ENCODE measurements at regions not wholly inside any gene's neighbourhood (a gene's known extent, or its start where the extent isn't known, plus 50 kb on each side); places are given as distances from the start of the nearest gene placed in this dataset.

DNA sequence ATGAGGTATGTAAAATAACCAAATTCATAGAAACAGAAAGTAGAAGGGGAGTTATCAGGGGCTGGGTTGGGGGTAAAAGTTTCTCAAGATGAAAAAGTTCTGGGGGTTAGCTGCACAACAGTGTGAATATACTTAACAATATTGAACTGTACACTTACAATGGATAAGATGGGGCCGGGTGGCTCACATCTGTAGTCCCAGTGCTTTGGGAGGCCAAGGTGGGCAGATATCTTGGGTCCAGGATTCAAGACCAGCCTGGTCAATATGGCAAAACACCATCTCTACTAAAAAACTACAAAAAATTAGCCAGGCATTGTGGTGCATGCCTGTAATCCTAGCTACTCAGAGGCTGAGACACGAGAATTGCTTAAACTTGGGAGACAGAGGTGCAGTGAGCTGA is 274.3 kb downstream of the TJP1 start:
- TF ChIP-seq, protein P1, sequence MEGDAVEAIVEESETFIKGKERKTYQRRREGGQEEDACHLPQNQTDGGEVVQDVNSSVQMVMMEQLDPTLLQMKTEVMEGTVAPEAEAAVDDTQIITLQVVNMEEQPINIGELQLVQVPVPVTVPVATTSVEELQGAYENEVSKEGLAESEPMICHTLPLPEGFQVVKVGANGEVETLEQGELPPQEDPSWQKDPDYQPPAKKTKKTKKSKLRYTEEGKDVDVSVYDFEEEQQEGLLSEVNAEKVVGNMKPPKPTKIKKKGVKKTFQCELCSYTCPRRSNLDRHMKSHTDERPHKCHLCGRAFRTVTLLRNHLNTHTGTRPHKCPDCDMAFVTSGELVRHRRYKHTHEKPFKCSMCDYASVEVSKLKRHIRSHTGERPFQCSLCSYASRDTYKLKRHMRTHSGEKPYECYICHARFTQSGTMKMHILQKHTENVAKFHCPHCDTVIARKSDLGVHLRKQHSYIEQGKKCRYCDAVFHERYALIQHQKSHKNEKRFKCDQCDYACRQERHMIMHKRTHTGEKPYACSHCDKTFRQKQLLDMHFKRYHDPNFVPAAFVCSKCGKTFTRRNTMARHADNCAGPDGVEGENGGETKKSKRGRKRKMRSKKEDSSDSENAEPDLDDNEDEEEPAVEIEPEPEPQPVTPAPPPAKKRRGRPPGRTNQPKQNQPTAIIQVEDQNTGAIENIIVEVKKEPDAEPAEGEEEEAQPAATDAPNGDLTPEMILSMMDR (IDR thresholded peaks at IDR 0.05), result no peak
- Histone ChIP-seq H3K4me1 (ENCODE audit: low read depth) (no peaks in the 10 kb centered on the region), H3K4me3 (no peak overlapping the region), H3K9me3 (peaks cover 2% of the 10 kb centered on the region), H3K36me3 (ENCODE audit: low read depth) (no peaks in the 10 kb centered on the region)
- ATAC-seq (no peak), DNase-seq (no peak)
- intact Hi-C loops (cut with DNase I, micrococcal nuclease), result no loop called here

DNA sequence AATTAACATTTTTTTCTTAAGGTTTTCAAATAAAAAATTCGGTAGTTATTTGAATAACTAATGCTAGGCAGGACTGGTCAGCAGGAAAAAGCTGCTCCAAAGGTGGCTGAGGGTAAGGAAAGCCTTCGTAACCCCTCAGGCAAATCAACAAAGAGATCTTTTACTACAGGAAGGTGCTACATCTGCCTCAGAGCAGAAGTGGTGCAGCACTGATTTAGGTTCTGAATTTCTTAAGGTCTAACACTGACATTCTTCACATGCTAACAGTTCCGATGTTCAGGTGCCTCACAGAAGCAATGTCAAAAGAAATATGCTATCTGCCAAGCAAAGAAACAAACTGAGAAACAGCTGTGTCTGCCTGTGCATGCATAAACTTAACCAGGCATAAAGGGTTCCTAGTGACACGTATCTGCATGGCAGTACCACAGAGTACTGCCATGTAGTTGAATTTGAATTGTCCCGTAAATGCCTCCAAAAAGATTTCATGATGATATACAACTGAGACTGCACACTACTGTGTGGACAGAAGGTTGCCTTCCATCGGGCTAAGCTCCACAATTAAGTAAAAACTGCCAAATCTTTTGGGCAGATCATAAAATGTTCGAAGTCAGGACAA is 275.0 kb upstream of the NSMCE3 start:
- Histone ChIP-seq H3K4me1 (ENCODE audit: low read depth) (no peaks in the 10 kb centered on the region), H3K9me3 (peaks cover 2% of the 10 kb centered on the region), H3K4me3 (no peak overlapping the region), H3K36me3 (ENCODE audit: low read depth) (no peaks in the 10 kb centered on the region)
- no peak for ATAC-seq
- intact Hi-C loops (cut with DNase I, micrococcal nuclease), result no loop called here
- DNase-seq, result no peak
- TF ChIP-seq, protein P1 (IDR thresholded peaks at IDR 0.05), result no peak

DNA sequence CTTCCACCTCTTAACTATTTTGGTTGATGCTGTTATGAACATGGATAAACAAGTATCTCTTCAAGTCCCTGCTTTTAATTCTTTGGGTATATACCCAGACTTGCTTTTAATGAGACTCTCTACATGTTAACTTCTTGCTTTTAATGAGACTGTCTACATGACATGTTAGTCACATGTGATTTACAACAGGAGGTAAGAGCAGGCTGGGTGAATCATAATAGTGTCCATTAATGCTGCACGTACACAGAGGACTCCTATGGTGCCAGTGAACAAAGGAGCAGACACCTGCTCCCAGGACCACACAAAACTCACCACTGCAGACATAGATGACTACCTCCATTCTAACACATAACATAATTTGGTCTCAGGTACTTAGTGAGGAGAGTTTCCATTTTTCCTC is 273.4 kb upstream of the NSMCE3 start:
- Histone ChIP-seq H3K9me3 (peaks cover 2% of the 10 kb centered on the region), H3K4me3 (no peak overlapping the region), H3K4me1 (ENCODE audit: low read depth) (no peaks in the 10 kb centered on the region), H3K36me3 (ENCODE audit: low read depth) (no peaks in the 10 kb centered on the region)
- intact Hi-C loops (cut with DNase I, micrococcal nuclease), result no loop called here
- DNase-seq, result no peak
- ATAC-seq, result no peak
- TF ChIP-seq, protein P1 (IDR thresholded peaks at IDR 0.05), result no peak

DNA sequence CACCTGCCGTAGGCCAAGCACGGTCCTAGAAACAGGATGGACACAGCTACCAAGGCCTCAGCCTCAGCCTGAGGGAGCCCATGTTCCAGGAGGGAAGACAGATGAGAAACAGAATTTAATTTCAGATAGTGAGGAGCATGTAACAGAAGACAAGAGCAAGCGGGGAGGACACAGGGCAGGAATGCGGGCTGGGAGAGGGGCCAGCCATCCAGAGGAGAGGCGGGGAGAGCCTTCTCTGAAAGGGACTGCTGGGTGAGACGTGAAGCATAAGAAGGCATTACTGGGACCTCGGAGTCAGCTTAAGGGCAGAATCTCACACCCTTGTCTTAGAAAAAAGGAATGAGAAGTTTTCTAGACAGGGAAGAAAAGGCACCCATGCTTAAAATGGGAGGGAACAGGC is 271.7 kb upstream of the NSMCE3 start:
- DNase-seq (no peak), ATAC-seq (no peak)
- intact Hi-C loops (cut with DNase I, micrococcal nuclease), result no loop called here
- H3K9me3 ChIP-seq, result no peaks in the 10 kb centered on the region
- H3K4me1 ChIP-seq (ENCODE audit: low read depth), result no peaks in the 10 kb centered on the region
- H3K36me3 ChIP-seq (ENCODE audit: low read depth), result no peaks in the 10 kb centered on the region
- TF ChIP-seq, protein P1 (IDR thresholded peaks at IDR 0.05), result no peak
- no peak overlapping the region for H3K4me3 ChIP-seq

DNA sequence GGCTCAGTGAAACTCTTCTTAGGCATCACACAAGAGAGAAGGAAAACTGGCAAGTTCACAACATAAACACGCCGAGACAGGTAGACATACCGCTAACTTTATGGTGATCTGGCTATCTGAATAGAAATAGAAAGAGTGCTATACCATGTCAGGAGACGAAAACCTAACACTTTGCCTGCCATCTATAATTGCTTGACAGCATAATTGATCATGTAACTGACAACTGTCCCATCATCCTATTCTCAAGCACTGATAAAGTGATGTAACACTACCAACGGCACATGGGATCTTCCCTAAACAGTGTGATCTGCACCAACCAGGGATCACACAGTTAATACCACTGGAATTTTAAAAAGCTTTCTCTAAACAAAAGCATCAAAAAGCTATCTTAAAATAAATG is 270.9 kb upstream of the NSMCE3 start:
- TF ChIP-seq, protein P1 (IDR thresholded peaks at IDR 0.05), result no peak
- no peak for ATAC-seq
- intact Hi-C loops (cut with DNase I, micrococcal nuclease), result no loop called here
- Histone ChIP-seq H3K9me3 (no peaks in the 10 kb centered on the region), H3K36me3 (ENCODE audit: low read depth) (no peaks in the 10 kb centered on the region), H3K4me1 (ENCODE audit: low read depth) (no peaks in the 10 kb centered on the region), H3K4me3 (no peak overlapping the region)
- DNase-seq, result no peak

DNA sequence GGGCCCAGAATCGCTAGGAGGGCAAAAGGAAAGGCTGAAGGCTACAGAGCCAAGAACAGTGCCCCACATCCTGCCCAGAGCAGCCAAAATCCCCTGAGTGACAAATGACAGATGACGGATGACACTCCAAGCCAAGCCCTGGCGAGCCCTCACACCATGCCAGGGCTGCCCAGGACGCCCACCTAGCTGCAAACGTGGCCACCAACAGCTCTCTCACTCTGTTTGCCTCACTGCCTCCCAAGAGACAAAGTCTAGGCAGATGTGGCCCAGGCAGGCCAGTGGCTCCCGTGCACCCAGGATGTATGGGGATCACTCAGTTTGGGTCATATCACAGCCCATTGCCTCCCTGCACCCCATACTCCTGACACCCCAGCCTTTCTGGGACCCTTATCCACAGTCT is 270.1 kb upstream of the NSMCE3 start:
- ATAC-seq (no peak), DNase-seq (no peak)
- intact Hi-C loops (cut with DNase I, micrococcal nuclease), result no loop called here
- TF ChIP-seq, protein P1 (IDR thresholded peaks at IDR 0.05), result no peak
- Histone ChIP-seq H3K36me3 (ENCODE audit: low read depth) (no peaks in the 10 kb centered on the region), H3K9me3 (no peaks in the 10 kb centered on the region), H3K4me1 (ENCODE audit: low read depth) (no peaks in the 10 kb centered on the region), H3K4me3 (no peak overlapping the region)
